ENCODE measurements at regions not wholly inside any gene's neighbourhood (a gene's known extent, or its start where the extent isn't known, plus 50 kb on each side); places are given as distances from the start of the nearest gene placed in this dataset.

DNA sequence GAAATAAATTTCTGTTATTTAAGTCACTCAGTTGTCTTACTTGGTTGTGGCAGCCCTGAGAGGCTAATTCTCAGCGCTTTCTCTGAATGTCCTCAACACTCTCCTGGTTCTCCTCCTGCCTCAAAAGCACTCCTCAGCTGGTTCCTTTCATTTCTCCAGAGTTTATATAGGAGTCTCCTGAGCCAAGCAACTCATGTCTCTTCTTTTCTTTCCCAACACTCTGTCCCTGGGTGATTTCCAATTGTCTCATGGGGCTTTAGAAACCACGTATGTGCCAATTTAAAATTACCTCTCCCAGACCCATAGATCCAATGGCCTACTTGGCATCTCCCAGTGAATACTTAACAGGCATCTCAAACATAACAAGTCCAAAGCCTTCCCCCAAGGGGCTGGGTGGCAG lies 184.3 kb downstream of the TTC32 start:
- no peak for DNase-seq (ENCODE audit: low read depth)

DNA sequence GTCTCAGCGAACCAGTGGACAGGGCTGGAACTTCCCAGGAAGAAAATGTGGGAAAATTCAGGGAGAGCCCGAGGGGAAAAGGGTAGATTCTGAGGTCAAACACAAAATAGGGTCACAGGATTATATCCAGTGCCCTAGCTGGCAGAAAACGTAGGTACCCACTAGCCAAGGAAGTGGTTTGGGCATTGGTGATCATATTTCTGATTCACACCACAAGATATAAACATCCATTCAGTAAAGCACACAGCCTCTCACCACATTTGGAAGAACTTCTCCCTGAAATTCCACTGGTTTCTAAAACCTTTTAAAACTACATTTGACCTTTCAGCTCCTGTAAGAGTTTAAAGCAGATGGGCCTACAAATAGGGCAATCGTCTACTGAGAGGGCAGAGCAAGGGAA lies 186.9 kb downstream of the TTC32 start:
- no peak for DNase-seq (ENCODE audit: low read depth)

DNA sequence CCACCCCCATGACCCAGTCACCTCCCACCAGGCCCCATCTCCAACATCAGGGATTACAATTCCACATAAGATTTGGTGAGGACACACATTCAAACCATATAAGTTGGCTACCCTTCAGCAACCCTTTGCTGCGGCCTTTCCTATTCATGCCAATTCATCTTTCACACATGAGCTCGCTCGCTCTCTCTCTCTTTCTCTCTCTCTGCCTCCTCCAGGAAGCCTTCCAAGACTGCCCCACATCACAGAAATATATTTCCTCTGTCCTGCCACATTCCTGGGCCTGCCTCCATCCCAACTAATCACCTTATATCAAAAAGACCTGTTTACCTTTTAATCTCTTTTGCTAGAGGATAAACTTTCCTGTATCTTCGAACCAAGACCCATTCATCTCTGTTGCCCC lies 188.9 kb downstream of the TTC32 start:
- DNase-seq (ENCODE audit: low read depth): no peak

DNA sequence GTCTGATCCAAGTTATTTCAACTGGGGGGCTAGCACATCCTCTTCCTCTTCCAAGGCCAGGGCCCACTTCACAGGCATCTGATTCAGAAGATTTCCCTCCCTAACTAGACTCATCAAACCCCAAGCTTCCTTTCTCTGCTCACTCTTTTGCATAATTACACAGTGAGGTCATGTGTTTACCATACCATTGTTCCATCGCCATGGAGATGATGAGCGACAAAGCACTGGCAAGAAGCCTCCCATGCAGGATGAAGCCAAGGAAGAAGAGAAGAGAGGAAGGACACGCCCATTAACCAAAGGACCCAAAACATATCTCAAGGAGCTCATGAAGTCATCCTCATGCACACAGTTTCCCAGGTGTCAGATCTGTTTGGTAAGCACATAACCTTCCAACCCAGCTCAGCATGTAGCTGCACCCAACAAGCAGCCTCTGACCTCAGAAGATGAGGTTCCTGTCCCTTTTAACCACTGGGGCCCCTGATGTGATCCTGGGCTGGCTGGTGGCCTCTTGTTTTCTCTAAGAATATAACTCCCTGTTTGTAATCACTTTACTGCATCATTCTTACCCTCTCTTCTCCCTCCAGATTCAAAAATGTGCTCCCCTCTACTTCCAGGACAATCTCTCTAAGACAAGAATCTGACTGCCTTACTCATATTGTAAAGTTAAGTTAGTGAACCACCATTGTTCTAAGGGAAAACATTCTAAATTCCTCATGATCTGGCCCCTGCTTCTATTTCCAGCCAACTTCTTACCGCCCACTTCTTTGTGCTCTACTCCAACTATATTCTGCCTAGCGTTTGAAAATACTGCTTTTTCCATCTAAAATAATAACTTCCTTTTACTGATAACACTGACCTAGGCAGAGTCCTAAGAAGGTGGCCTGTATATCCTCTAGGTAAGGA lies 190.1 kb downstream of the TTC32 start:
- peak; percentile 97 for DNase-seq (ENCODE audit: low read depth)

DNA sequence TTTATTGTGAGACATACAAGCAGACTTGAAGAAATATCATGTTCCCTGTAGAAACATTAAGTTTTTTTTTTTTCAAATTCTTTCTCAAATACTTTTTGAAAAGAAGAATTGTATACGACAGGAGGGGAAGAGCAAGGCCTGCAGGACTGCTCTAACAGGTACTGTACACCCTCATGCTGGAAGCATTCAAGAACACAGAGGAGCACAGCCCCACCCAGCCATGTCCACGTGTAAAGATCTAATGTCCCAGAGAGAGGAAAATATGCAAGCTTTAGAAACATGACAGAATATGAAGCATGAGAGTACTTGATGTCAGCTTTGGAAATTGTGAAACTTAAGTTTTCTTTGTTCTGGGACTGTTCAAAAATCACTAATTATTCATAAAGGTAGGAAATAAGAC lies 191.6 kb downstream of the TTC32 start:
- no peak for DNase-seq (ENCODE audit: low read depth)

DNA sequence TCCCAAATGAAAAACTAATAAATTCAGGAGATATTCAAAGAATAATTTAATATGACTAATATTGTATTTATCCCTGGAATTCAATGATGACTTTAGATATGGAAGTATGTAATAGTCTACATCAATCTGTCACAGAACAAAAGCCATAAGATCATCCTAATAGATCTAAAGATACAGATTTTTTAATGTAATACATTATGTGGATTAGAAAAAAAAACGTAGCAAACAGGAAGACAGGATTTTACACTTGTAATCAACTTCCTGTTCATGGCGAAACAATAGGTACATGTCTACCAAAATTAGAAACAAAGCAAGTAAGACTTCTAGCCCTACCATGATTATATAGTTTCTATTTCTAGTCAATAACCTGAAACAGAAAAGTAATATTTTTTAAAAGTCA lies 192.2 kb downstream of the TTC32 start:
- no peak for DNase-seq (ENCODE audit: low read depth)

DNA sequence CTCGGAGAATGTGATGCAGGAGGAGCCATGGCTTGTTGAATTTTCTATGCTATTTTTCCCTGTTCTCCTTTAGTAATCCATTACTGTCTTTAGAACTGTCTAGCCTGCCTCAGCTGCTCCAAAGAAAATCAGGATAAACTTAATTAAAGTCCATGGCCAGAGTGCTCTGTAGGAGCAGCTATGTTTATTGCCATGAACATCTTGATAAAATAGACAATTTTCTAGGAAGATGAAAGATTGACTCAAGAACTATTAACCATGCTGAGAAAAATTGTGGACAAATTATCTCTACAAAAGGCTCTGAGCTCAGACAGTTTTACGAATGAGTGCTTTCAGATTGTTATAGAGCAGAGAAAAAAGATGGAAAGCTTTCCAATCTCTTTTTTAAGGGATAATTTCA lies 193.0 kb downstream of the TTC32 start:
- no peak for DNase-seq (ENCODE audit: low read depth)

DNA sequence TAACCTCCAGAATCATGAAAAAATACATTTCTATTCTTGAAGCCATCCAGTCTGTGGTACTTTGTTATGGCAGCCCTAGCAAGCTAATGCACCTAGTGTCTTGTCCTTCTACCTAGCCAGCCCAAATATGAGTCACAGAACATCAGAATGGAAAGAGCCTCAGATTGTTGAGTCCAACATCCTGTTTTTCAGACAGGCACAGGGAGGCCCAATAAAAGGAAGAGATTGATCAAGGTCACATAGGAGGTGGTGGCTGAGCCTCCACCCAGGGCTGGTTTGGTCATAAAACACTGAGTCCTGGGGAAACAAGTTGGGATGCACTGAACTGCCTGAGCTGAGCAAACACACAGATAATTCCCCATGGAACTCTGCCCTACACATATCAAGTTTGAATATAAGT lies 195.5 kb downstream of the TTC32 start:
- DNase-seq (ENCODE audit: low read depth): no peak

DNA sequence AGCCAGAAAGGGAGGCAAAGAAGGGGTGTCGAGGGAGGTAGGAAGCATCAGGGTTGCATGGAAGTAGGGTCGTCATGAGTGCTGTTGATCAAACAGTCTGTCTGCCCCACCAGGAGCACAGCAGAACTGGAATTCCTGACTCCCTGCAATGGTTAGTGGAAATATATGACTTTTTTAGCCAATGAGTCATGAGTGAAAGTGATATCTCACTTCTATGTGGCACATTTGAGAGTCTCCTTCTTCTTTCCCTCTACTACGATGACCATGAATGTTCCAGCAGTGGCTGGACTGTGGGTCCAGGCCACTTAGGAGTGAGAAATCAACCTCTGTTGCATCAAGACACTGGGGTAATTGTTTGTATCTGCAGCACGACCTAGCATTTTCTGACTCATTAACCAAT lies 199.5 kb downstream of the TTC32 start:
- no peak for DNase-seq (ENCODE audit: low read depth)

DNA sequence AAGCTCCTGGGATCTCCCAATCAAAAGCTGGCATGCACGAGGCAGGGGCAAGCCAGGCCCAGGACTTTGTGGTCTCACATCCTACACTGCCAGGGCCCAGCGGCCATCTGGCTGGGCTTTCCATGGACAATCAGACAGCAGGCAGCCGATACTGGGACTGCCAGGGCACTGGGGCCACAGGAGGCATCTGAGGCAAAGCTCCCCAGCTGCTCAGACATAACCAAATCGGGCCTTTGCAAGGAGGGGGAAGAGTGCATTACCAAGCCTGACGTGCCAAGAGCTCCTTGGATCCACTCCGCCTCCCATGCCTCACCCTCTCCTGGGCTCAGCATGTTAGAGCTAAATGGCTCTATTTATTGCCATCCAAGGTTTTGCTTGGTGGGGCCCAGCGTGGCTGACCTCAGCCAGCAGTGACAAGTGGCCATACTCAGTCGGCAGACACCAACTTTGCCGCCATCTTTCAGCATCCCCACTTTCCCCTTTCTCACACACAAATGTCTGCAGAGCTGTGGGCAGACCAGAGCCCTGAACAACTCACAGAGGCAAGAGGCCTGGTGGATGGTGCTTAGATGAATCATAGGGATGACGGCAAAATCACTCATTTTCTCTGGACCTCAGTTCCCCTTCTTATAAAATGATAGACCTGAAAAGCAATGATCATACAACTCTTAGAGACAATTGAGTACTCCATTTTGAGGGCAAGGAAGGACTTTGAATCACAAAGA lies 200.8 kb downstream of the TTC32 start:
- no peak for DNase-seq (ENCODE audit: low read depth)

DNA sequence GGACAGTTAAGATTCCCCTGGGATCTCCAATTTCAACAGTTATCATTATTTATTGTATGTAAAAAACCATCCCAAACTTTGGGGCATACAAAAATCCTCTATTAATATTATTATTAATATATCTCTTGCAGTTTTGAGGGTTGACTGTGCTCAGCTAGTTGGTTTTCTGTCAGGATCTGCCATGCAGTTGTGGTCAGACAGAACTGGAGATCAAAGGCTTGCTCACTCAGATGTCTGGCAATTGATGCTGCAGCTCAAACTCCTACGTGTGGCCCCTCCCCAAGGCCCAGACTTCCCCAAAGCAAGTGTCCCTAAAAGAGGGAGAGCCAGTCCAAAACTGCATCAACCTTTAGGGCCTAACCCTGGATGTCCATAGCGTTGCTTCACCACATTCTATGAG lies 204.7 kb downstream of the TTC32 start:
- DNase-seq (ENCODE audit: low read depth): no peak

DNA sequence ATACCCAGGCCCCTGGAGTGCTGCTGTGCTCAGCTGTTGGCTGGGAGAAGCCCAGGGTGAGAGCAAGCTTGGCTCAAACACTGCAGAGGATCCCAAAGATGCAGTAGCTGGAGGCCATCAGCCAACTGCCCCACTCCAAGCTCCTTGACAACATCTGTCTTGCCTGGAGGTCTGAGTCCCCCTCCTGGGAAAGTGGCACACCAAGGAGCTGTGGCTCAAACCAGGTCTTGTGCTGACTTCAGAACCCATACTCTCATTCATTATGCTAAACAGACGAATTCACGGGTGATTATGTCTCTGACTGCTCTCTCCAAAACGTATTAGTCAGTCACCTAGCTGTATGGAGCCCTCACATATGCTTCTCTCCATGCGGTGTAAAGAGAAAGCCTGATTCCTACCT lies 206.1 kb downstream of the TTC32 start:
- DNase-seq (ENCODE audit: low read depth): no peak

DNA sequence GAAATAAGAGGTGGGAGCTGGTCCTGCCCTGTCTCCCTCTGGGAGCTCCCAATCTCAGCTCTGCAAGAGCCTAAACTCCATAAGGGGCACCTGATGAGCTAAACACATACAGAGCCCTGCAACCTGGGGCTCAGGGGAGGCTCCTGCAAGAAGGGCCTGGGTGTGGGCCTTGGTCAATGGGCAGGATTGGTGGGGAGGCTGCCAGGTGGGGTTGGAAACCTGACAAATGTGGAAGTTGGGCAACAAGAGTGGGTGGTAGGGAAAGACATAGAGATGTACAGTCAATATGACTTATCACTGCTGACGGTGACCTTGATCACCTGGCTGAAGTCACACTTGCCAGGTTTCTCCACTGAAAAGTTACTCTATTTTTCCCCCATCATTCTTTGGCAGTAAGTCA lies 209.9 kb downstream of the TTC32 start:
- no peak for DNase-seq (ENCODE audit: low read depth)

DNA sequence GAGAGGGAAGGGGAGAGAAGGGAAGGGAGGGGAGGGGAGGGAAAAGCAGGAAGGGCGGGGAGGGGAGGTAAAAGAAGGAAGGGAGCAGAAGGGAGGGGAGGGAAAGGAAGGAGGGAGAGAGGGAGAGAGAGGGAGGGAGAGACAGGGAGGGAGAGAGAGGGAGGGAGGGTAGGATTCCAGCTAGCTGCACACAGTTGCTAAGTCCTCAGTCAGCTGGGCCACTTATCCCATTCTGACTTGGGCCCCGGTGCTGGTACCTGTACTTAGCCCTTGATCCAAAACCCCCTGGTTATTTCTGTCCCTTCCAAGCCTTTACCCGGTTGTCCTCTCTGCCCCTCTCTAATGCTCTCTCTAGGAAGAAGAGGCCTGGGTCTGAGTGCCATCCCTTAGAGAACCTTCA lies 211.4 kb downstream of the TTC32 start:
- DNase-seq (ENCODE audit: low read depth): no peak

DNA sequence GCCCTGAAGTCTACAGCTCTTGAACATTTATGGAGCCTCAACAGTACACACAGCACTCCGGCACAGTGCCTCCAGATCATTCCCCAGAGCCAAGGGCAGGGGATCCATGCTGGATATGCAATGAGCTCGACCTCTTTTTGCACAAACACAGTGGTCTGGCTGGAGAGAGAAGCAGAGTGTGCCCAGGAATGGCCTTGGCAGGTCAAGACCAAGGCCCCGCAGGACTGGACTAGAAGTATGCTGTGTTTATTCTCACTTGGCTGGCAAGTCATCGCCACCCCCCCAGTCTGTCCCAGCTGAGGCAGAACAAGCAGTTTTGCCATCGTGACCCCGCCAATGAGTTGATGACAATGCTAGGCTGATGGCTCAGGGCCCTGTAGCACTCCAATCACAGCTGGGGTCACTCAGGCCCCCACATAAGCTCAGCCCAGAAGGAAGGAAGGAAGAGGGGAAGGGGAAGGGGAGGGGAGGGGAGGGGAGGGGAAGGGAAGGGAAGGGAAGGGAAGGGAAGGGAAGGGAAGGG lies 212.1 kb downstream of the TTC32 start:
- DNase-seq (ENCODE audit: low read depth): no peak

DNA sequence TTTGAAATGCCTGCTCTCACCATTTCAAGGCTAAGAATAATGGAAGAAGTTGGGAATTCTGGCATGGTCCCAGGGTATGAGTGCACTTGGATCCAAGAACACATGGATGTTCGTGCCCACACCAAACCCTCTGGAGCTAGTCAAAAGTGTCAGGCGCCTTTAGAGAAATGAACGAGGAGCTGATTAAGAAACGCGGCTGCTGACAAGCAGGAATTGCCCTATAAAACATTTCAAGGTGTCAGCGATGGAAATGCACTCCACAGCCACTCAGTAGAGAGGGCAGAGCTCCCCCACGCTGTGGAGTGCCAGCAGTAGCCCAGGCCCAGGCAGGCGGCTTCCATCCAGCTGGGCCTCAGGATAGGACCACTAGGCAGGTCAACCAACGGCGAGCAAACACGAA lies 213.7 kb downstream of the TTC32 start:
- DNase-seq (ENCODE audit: low read depth): no peak

DNA sequence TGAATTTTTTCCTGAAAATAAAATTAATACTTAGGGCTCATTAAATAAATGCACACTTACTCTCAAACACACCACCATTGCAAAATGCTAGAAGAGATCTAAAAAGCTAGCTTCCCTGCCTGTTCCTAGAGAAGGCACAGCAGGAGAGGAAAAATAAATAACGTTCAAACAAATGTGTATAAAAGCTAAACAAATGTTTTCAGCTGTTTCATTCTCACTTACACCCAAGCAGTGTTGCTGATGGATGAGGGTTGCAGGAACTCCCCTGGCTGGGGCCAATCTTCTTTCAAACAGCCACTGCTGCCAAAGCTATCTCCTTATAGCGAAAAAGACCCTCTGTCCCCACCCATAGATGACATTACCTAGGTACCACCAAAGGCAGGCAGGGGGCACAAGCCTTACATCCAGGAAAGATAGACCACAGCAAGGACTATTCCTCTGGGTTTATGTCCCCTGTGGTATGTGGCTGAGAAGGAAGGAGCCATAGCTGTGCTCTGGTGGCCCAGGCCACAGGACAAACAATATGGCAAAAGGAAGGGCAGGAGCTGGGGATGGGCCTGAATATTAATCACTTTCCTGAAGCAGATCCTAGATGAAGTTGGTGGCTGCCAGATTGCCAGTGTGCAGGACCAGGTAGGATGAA lies 214.6 kb downstream of the TTC32 start:
- no peak for DNase-seq (ENCODE audit: low read depth)

DNA sequence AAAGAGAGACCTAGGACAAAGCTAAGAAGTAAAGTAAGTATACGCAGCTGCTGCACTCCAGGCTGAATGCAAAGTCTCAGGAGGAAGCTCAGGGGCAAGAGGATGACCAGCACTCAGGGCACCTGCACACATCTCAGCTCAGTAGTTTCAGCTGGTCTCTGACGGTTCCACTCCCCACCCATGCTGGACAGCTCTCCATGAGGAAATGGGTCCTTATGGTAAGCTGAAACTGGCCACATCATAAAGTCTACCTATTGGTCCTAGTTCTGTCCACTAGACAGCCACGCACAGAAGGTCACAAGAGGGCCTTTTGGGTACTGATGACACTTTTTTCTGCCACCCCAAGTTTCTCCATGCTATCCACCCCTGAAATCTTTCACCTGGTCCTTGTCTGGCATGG lies 215.3 kb downstream of the TTC32 start:
- DNase-seq (ENCODE audit: low read depth): no peak

DNA sequence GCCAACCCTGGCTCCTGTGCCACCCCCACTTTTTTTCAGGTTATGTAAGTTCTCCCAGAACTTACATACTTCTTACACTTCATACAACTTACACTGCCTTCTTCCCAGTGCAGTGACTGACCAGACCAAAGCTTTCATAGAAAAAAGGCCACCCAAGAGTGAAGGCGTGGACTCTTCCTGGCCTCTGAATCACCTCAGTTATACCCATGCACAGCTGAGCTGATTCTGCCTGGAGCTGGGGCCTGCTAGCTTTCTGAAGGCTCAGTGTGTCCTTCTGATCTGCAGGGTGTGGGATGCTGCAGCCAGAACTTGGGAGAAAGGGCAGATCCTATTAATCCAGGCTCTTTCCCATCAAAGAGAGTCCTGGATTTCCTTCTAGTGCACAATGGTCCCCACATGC lies 216.1 kb downstream of the TTC32 start:
- DNase-seq (ENCODE audit: low read depth): no peak

DNA sequence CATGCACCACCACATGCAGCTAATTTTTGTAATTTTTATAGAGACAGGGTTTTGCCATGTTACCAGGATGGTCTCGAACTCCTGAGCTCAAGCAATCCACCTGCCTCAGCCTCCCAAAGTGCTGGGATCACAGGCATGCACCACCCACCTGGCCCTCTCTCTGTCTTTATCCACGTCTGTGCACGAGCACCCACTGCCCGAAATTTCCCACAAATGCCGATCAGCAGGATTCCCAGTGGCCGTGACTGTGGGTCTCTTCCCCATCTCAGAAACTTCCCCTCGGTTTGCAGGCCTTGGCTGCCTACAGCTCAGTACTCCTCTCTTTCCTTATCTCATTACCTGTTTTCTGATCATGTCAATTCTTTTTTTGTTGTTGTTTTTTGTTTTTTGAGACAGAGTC lies 217.3 kb downstream of the TTC32 start:
- no peak for DNase-seq (ENCODE audit: low read depth)

DNA sequence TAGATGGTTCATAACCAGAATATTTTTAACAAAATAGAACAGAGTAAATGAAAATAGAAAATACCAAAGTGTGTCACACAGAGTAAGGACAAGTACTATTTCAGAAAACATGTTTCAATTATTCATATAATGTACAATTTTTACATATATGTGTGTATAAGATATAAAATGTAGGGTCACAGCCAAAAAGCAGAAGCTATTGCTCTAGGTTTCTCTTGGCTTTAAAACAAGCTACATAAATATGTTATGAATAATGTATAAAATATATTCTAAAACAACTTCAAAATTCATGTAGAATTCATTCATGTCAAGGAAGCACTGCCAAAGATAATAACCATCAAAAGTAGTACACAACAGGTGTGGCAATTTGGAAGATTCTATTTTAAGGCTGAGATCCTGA lies 218.2 kb downstream of the TTC32 start:
- no peak for DNase-seq (ENCODE audit: low read depth)

DNA sequence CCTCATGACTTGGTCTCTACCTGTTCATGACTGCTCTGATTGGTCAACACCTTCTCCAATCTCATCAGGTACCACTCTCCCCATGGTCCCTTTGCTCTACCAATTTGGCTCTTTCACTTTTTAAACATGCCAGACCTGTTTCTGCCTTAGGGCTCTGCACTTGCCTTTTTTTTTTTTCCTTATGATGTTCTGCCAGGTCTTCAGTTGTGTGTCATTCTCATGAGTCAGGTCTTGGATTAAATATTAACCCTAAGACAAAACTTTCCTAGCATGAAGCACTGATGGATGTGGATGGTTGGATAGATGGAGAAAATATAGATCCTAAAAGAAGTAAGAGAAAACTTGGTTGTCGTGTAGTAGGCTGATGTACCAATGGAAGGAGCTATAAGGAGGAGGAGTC lies 219.3 kb downstream of the TTC32 start:
- no peak for DNase-seq (ENCODE audit: low read depth)

Measured in HS-5 (cell line).